OCI-LY7 (cell line): ENCODE measurements at regions not wholly inside any gene's neighbourhood (a gene's known extent, or its start where the extent isn't known, plus 50 kb on each side); places are given as distances from the start of the nearest gene placed in this dataset.

Source experiments
- BruUV-seq: library from RNA; stranded (reverse); fragments of 400-500 nt; replicated peaks from 2 replicates; lab custom pipeline; 2021; lab: Mats Ljungman, UMichigan
- CTCF ChIA-PET: fragments of 300-600 bp; sonication (Branson Sonifier 250); formaldehyde crosslinking; loops from one replicate; lab custom pipeline; 2022; ENCODE audit warnings: antibody characterized with exemption; ENCODE audit not compliant: unreplicated experiment; lab: Charles Lee
- POLR2A ChIA-PET: fragments of 300-600 bp; sonication (Branson Sonifier 250); formaldehyde crosslinking; loops from one replicate; lab custom pipeline; 2022; ENCODE audit warnings: antibody characterized with exemption; lab: Charles Lee
- DNase-seq: peaks from one replicate; pipeline ENCODE4 v3.0.0-alpha.2; 2015; ENCODE audit warnings: low spot score
- H2AFZ ChIP-seq: fragments of 200-600 bp; sonication (generic), shearing (Covaris generic); 2 replicates; pipeline ENCODE4 v1.6.1; 2014; ENCODE audit warnings: mild to moderate bottlenecking, antibody characterized with exemption, low read length, moderate library complexity
- H3K27ac ChIP-seq: fragments of 200-600 bp; sonication (generic); 2 replicates; pipeline ENCODE4 v1.5.1; 2014; ENCODE audit warnings: mixed run types, low read depth, mild to moderate bottlenecking, moderate library complexity, low read length, inconsistent platforms; ENCODE audit not compliant: poor library complexity, severe bottlenecking
- H3K36me3 ChIP-seq: fragments of 200-600 bp; sonication (generic); 2 replicates; pipeline ENCODE4 v1.6.1; 2014; ENCODE audit warnings: mild to moderate bottlenecking, antibody characterized with exemption, low read length, moderate library complexity, mixed read lengths; ENCODE audit not compliant: insufficient read depth
- H3K4me1 ChIP-seq: fragments of 200-600 bp; sonication (generic); 2 replicates; pipeline ENCODE4 v1.5.1; 2014; ENCODE audit warnings: mild to moderate bottlenecking, low read length; ENCODE audit not compliant: insufficient read depth, poor library complexity, severe bottlenecking
- H3K4me2 ChIP-seq: fragments of 200-600 bp; sonication (generic); 2 replicates; pipeline ENCODE4 v1.6.1; 2014; ENCODE audit warnings: mild to moderate bottlenecking, low read length
- H3K4me3 ChIP-seq: fragments of 200-600 bp; sonication (generic); 2 replicates; pipeline ENCODE4 v1.5.1; 2014; ENCODE audit warnings: mild to moderate bottlenecking, low read depth, low read length; ENCODE audit not compliant: poor library complexity, severe bottlenecking
- H3K79me2 ChIP-seq: fragments of 200-600 bp; sonication (generic); 2 replicates; pipeline ENCODE4 v1.6.1; 2016; ENCODE audit warnings: low read depth, mild to moderate bottlenecking, low read length, moderate library complexity, mixed read lengths; ENCODE audit not compliant: insufficient read depth
- H3K9me2 ChIP-seq: fragments of 200-600 bp; sonication (generic); 2 replicates; pipeline ENCODE4 v1.6.1; 2016; ENCODE audit warnings: mild to moderate bottlenecking, low read length, mixed read lengths; ENCODE audit not compliant: insufficient read depth
- H3K9me3 ChIP-seq: fragments of 200-600 bp; sonication (generic); 2 replicates; pipeline ENCODE4 v1.6.1; 2014; ENCODE audit warnings: mild to moderate bottlenecking, mixed run types, low read length, mixed read lengths
- H4K20me1 ChIP-seq: fragments of 200-600 bp; sonication (generic); 2 replicates; pipeline ENCODE4 v1.6.1; 2014; ENCODE audit warnings: mild to moderate bottlenecking, antibody characterized with exemption, low read length, moderate library complexity, mixed read lengths; ENCODE audit not compliant: insufficient read depth
- CTCF ChIP-seq: fragments of 200-600 bp; sonication (generic); conservative IDR thresholded peaks from 2 replicates; pipeline ENCODE4 v1.5.1; 2014; ENCODE audit warnings: mild to moderate bottlenecking, antibody characterized with exemption, low read length, moderate library complexity, mixed read lengths
- EZH2phosphoT487 ChIP-seq: fragments of 200-600 bp; sonication (generic); IDR thresholded peaks from 2 replicates; pipeline ENCODE4 v1.6.1; 2018; ENCODE audit warnings: low read depth, borderline replicate concordance, mild to moderate bottlenecking, mixed run types, antibody characterized with exemption, low read length, moderate library complexity, mixed read lengths
- intact Hi-C: fragments of 100-400 bp; cut with micrococcal nuclease; formaldehyde crosslinking; loops from one replicate; pipeline ENCODE4 v1.10.0; 2022; ENCODE audit not compliant: unreplicated experiment

GRCh38 chr17:13807103-13807502, 205.4 kb upstream of the HS3ST3A1 start:
- H4K20me1 ChIP-seq, result no peaks in the 10 kb centered on the region
- DNase-seq, result no peak
- TF ChIP-seq EZH2phosphoT487, result no peak
- no peak for TF ChIP-seq CTCF
- ChIA-PET POLR2A (no interaction called here), CTCF (no interaction called here)
- H3K79me2 ChIP-seq, result no peaks in the 10 kb centered on the region
- H3K4me2 ChIP-seq, result no peak overlapping the region
- no peaks in the 10 kb centered on the region for H3K9me3 ChIP-seq
- H3K4me3 ChIP-seq, result no peak overlapping the region
- H3K9me2 ChIP-seq, result no peaks in the 10 kb centered on the region
- BruUV-seq, result no TSS peak
- H3K36me3 ChIP-seq, result no peaks in the 10 kb centered on the region
- intact Hi-C loops, result no loop called here
- no peak overlapping the region for H3K27ac ChIP-seq
- H3K4me1 ChIP-seq, result no peaks in the 10 kb centered on the region
- H2AFZ ChIP-seq, result no peak overlapping the region

GRCh38 chr17:13812350-13812749, 210.6 kb upstream of the HS3ST3A1 start:
- Histone ChIP-seq H3K9me2 (no peaks in the 10 kb centered on the region), H4K20me1 (no peaks in the 10 kb centered on the region), H3K4me2 (no peak overlapping the region), H3K79me2 (no peaks in the 10 kb centered on the region), H2AFZ (no peak overlapping the region), H3K36me3 (no peaks in the 10 kb centered on the region), H3K4me1 (no peaks in the 10 kb centered on the region), H3K27ac (no peak overlapping the region), H3K9me3 (no peaks in the 10 kb centered on the region), H3K4me3 (no peak overlapping the region)
- POLR2A ChIA-PET, result interaction anchor here (0.6 kb wide), 1 partner anchor 25 kb away, joined by 5 read pairs; no protein-coding TSS in a partner anchor
- intact Hi-C loops, result no loop called here
- DNase-seq, result no peak
- TF ChIP-seq EZH2phosphoT487, result no peak
- TF ChIP-seq CTCF, result no peak
- no TSS peak for BruUV-seq
- CTCF ChIA-PET, result no interaction called here

- intact Hi-C loops, result no loop called here
- Histone ChIP-seq H3K9me3 (no peaks in the 10 kb centered on the region), H4K20me1 (no peaks in the 10 kb centered on the region), H3K36me3 (no peaks in the 10 kb centered on the region), H3K27ac (no peak overlapping the region), H3K9me2 (no peaks in the 10 kb centered on the region), H2AFZ (no peak overlapping the region), H3K4me1 (no peaks in the 10 kb centered on the region), H3K4me2 (no peak overlapping the region), H3K79me2 (no peaks in the 10 kb centered on the region), H3K4me3 (no peak overlapping the region)
- no TSS peak for BruUV-seq
- ChIA-PET POLR2A (no interaction called here), CTCF (no interaction called here)
- no peak for DNase-seq
- TF ChIP-seq CTCF (no peak), EZH2phosphoT487 (no peak)
These were observed 211.9 kb upstream of the HS3ST3A1 start for GRCh38 chr17:13813347-13814240.
